IMR-90 (cell line): ENCODE measurements at regions not wholly inside any gene's neighbourhood (a gene's known extent, or its start where the extent isn't known, plus 50 kb on each side); places are given as distances from the start of the nearest gene placed in this dataset.

Experiments used
- ATAC-seq: fragments of 200-7000 bp; cut with Tn5 transposase; 2 replicates; pipeline ENCODE4 v1.9.1; 2020; ENCODE audit warnings: low read depth, mild to moderate bottlenecking, moderate library complexity
- BruUV-seq: library from RNA; stranded (reverse); fragments of 400-500 nt; replicated peaks from 2 replicates; lab custom pipeline; 2021; lab: Mats Ljungman, UMichigan
- CTCF ChIA-PET: fragments of 300-600 bp; formaldehyde crosslinking; extraction: SDS; loops from one replicate; lab custom pipeline; 2021; ENCODE audit warnings: antibody characterized with exemption; lab: Yijun Ruan, JAX
- POLR2A ChIA-PET: fragments of 300-600 bp; sonication (Branson Sonifier 250); formaldehyde crosslinking; loops from one replicate; lab custom pipeline; 2022; ENCODE audit warnings: antibody characterized with exemption; ENCODE audit not compliant: unreplicated experiment; lab: Charles Lee
- DNase-seq: peaks from one replicate; pipeline ENCODE4 v3.0.0; 2013
- H2AFZ ChIP-seq: replicated peaks from 2 replicates; pipeline ENCODE3; 2013; ENCODE audit warnings: low read length, mild to moderate bottlenecking; ENCODE audit not compliant: poor library complexity
- H2AK5ac ChIP-seq: 2 replicates; pipeline ENCODE4 v1.6.1; 2013; ENCODE audit warnings: low read depth, low read length, inconsistent platforms
- H2AK9ac ChIP-seq: replicated peaks from 2 replicates; pipeline ENCODE3; 2013; ENCODE audit warnings: mild to moderate bottlenecking, low read depth, low read length, moderate library complexity; ENCODE audit not compliant: poor library complexity
- H2BK120ac ChIP-seq: 2 replicates; pipeline ENCODE4 v1.6.1; 2013; ENCODE audit warnings: low read depth, low read length, inconsistent platforms
- H2BK15ac ChIP-seq: 3 replicates; pipeline ENCODE4 v1.6.1; 2013; ENCODE audit warnings: low read depth, low read length, inconsistent platforms
- H2BK20ac ChIP-seq: 2 replicates; pipeline ENCODE4 v1.6.1; 2013; ENCODE audit warnings: low read depth, mild to moderate bottlenecking, inconsistent platforms, low read length, moderate library complexity
- H2BK5ac ChIP-seq: 2 replicates; pipeline ENCODE4 v1.6.1; 2013; ENCODE audit warnings: mild to moderate bottlenecking, low read depth, low read length, inconsistent platforms; ENCODE audit not compliant: poor library complexity, severe bottlenecking
- H3K14ac ChIP-seq: replicated peaks from 2 replicates; pipeline ENCODE4 v1.6.1; 2013; ENCODE audit warnings: low read depth, low read length, inconsistent platforms
- H3K18ac ChIP-seq: 2 replicates; pipeline ENCODE4 v1.6.1; 2013; ENCODE audit warnings: low read depth, low read length, control low read depth
- H3K23ac ChIP-seq: 2 replicates; pipeline ENCODE4 v1.6.1; 2013; ENCODE audit warnings: low read depth, low read length, inconsistent platforms
- H3K27ac ChIP-seq: 2 replicates; pipeline ENCODE4 v1.5.1; 2013; ENCODE audit warnings: mild to moderate bottlenecking, control low read depth, low read length; ENCODE audit not compliant: insufficient read depth
- H3K27me3 ChIP-seq: 2 replicates; pipeline ENCODE4 v1.6.1; 2013; ENCODE audit warnings: low read length; ENCODE audit not compliant: control insufficient read depth, insufficient read depth
- H3K36me3 ChIP-seq: 2 replicates; pipeline ENCODE4 v1.6.1; 2013; ENCODE audit warnings: low read length, mixed read lengths; ENCODE audit not compliant: control insufficient read depth, insufficient read depth
- H3K4ac ChIP-seq: 2 replicates; pipeline ENCODE4 v1.6.1; 2013; ENCODE audit warnings: low read depth, low read length, inconsistent platforms
- H3K4me1 ChIP-seq: 2 replicates; pipeline ENCODE4 v1.6.1; 2013; ENCODE audit warnings: low read length, mixed read lengths; ENCODE audit not compliant: control insufficient read depth, insufficient read depth
- H3K4me2 ChIP-seq: 2 replicates; pipeline ENCODE4 v1.6.1; 2013; ENCODE audit warnings: low read depth, mild to moderate bottlenecking, control low read depth, low read length, moderate library complexity
- H3K4me3 ChIP-seq: 2 replicates; pipeline ENCODE4 v1.5.1; 2013; ENCODE audit warnings: low read depth, mild to moderate bottlenecking, control low read depth, low read length, moderate library complexity; ENCODE audit not compliant: insufficient read depth
- H3K56ac ChIP-seq: 2 replicates; pipeline ENCODE4 v1.6.1; 2013; ENCODE audit warnings: low read length, inconsistent platforms; ENCODE audit not compliant: insufficient read depth; ENCODE audit errors: extremely low read depth
- H3K79me1 ChIP-seq, 2 experiments: 2 replicates each; pipeline ENCODE4 v1.6.1; 2013; ENCODE audit warnings: low read length in 2 of 2, inconsistent platforms in 1 of 2, low read depth in 1 of 2
- H3K9ac ChIP-seq: 2 replicates; pipeline ENCODE4 v1.6.1; 2013; ENCODE audit warnings: low read depth, low read length, control low read depth
- H3K9me1 ChIP-seq: 2 replicates; pipeline ENCODE4 v1.6.1; 2013; ENCODE audit warnings: low read length, inconsistent platforms; ENCODE audit not compliant: insufficient read depth
- H3K9me3 ChIP-seq: 2 replicates; pipeline ENCODE4 v1.6.1; 2013; ENCODE audit warnings: low read length; ENCODE audit not compliant: control insufficient read depth, insufficient read depth
- H4K20me1 ChIP-seq: 2 replicates; pipeline ENCODE4 v1.6.1; 2013; ENCODE audit warnings: low read length, inconsistent platforms; ENCODE audit not compliant: insufficient read depth
- H4K5ac ChIP-seq: 2 replicates; pipeline ENCODE4 v1.6.1; 2013; ENCODE audit warnings: mild to moderate bottlenecking, low read depth, low read length, control low read depth
- H4K8ac ChIP-seq, 2 experiments: 2 replicates each; pipeline ENCODE4 v1.6.1; 2013; ENCODE audit warnings: low read depth in 2 of 2, low read length in 2 of 2, control low read depth in 1 of 2, inconsistent platforms in 1 of 2
- H4K91ac ChIP-seq: 2 replicates; pipeline ENCODE4 v1.6.1; 2013; ENCODE audit warnings: low read depth, low read length, inconsistent platforms; ENCODE audit not compliant: insufficient read depth
- CHD1 ChIP-seq: IDR thresholded peaks from 2 replicates; pipeline ENCODE4 v1.6.1; 2012; ENCODE audit warnings: low read depth, low read length, improper control_type of control experiment
- ELK1 ChIP-seq: fragments of 150-350 bp; IDR thresholded peaks from 2 replicates; pipeline ENCODE4 v1.6.1; 2016; ENCODE audit warnings: low read depth, mild to moderate bottlenecking, low read length, moderate library complexity, borderline replicate concordance
- MAFK ChIP-seq: IDR thresholded peaks from 2 replicates; pipeline ENCODE4 v1.6.1; 2012; ENCODE audit warnings: low read depth, low read length, improper control_type of control experiment
- NFE2L2 ChIP-seq: fragments of 150-350 bp; IDR thresholded peaks from 2 replicates; pipeline ENCODE4 v1.6.1; 2016; ENCODE audit warnings: low read depth, mild to moderate bottlenecking, low read length
- POLR2A ChIP-seq: IDR thresholded peaks from 2 replicates; pipeline ENCODE4 v1.6.1; 2012; ENCODE audit warnings: mild to moderate bottlenecking, low read depth, low read length
- RAD21 ChIP-seq: IDR thresholded peaks from 2 replicates; pipeline ENCODE4 v1.6.1; 2012; ENCODE audit warnings: low read length, improper control_type of control experiment
- RFX5 ChIP-seq: IDR thresholded peaks from 2 replicates; pipeline ENCODE4 v1.8.0; 2012; ENCODE audit warnings: low read depth, mild to moderate bottlenecking, low read length, moderate library complexity
- SMC3 ChIP-seq: fragments of 150-350 bp; IDR thresholded peaks from 2 replicates; pipeline ENCODE4 v1.6.1; 2016; ENCODE audit warnings: low read depth, mild to moderate bottlenecking, antibody characterized with exemption, low read length, moderate library complexity
- USF2 ChIP-seq: fragments of 150-350 bp; IDR thresholded peaks from 2 replicates; pipeline ENCODE4 v1.6.1; 2017; ENCODE audit warnings: mild to moderate bottlenecking, antibody characterized with exemption, low read length, low read depth
- WGBS, 2 experiments: methylation state at CpG; one replicate each; pipeline versions ENCODE4 v1.1.5 to v1.1.7; 2013; ENCODE audit warnings: missing lambda C conversion rate in 2 of 2; ENCODE audit not compliant: insufficient read length in 1 of 2; ENCODE audit errors: extremely low coverage in 2 of 2; 5-methylcytosine and 5-hydroxymethylcytosine counted together
- dilution Hi-C: fragments of 300-500 bp; cut with HindIII; formaldehyde crosslinking; loops from one replicate; pipeline ENCODE4 v1.14.3; 2018; ENCODE audit warnings: low sequenced_read_pairs; ENCODE audit not compliant: unreplicated experiment
- in situ Hi-C: fragments of 300-500 bp; cut with MboI; formaldehyde crosslinking; loops from 3 replicates; pipeline ENCODE4 v1.14.3; 2019; ENCODE audit warnings: low sequenced_read_pairs, inconsistent platforms, mixed read lengths
- intact Hi-C: fragments of 100-400 bp; cut with micrococcal nuclease; formaldehyde crosslinking; loops from 2 replicates; pipeline ENCODE4 v1.10.0; 2022

GRCh38 chr4:167838686-167839085 lies 253.7 kb upstream of the ANXA10 start:
- no peak overlapping the region for H4K91ac ChIP-seq
- no peaks in the 10 kb centered on the region for H3K9me1 ChIP-seq
- ChIA-PET CTCF (no interaction called here), POLR2A (no interaction called here)
- H4K20me1 ChIP-seq = no peaks in the 10 kb centered on the region
- no peak overlapping the region for H2BK5ac ChIP-seq
- no peak overlapping the region for H4K8ac ChIP-seq
- H3K27ac ChIP-seq = no peak overlapping the region
- WGBS, 2 experiments = no CpG with 5 or more reads among the region's 1 CpG
- no peak for TF ChIP-seq POLR2A
- TF ChIP-seq CHD1 = no peak
- TF ChIP-seq RAD21 = no peak
- no peak for TF ChIP-seq ELK1
- no peak for TF ChIP-seq NFE2L2
- TF ChIP-seq MAFK = no peak
- no peak for TF ChIP-seq USF2
- TF ChIP-seq SMC3 = no peak
- TF ChIP-seq RFX5 = no peak
- no peak overlapping the region for H2BK120ac ChIP-seq
- no peaks in the 10 kb centered on the region for H3K4me1 ChIP-seq
- H2BK15ac ChIP-seq = no peak overlapping the region
- H4K5ac ChIP-seq = no peak overlapping the region
- ATAC-seq (no peak), DNase-seq (peak; percentile 22)
- H3K79me1 ChIP-seq = no peaks in the 10 kb centered on the region
- dilution Hi-C loops = no loop called here
- no peaks in the 10 kb centered on the region for H3K27me3 ChIP-seq
- H2AK9ac ChIP-seq = no peak overlapping the region
- no peak overlapping the region for H3K4me3 ChIP-seq
- no peak overlapping the region for H3K4ac ChIP-seq
- no peak overlapping the region for H3K18ac ChIP-seq
- H3K56ac ChIP-seq = no peak overlapping the region
- H3K14ac ChIP-seq = no peak overlapping the region
- H2AK5ac ChIP-seq = no peak overlapping the region
- no peaks in the 10 kb centered on the region for H3K9me3 ChIP-seq
- in situ Hi-C loops = no loop called here
- H2BK20ac ChIP-seq = no peak overlapping the region
- no peak overlapping the region for H3K23ac ChIP-seq
- H3K9ac ChIP-seq = no peak overlapping the region
- intact Hi-C loops = no loop called here
- H2AFZ ChIP-seq = no peak overlapping the region
- H3K4me2 ChIP-seq = no peak overlapping the region
- BruUV-seq = no TSS peak
- H3K36me3 ChIP-seq = no peaks in the 10 kb centered on the region
